Right ventricle myocardium superior (tissue), 1 donor: ENCODE measurements at regions not wholly inside any gene's neighbourhood (a gene's known extent, or its start where the extent isn't known, plus 50 kb on each side); places are given as distances from the start of the nearest gene placed in this dataset.

Source experiments
- ATAC-seq: fragments of 200-7000 bp; cut with Tn5 transposase; one replicate; pipeline ENCODE4 v1.9.1; 2020; ENCODE audit warnings: mild to moderate bottlenecking; ENCODE audit not compliant: poor library complexity
- DNase-seq: peaks from one replicate; pipeline ENCODE4 v3.0.0-alpha.2; 2020
- intact Hi-C: fragments of 100-400 bp; cut with DNase I; formaldehyde crosslinking; loops from one replicate; pipeline ENCODE4 v1.11.2; 2022
- donor health status: DM: no; HTN: yes; CAD: no; lungs with severe emphysema.

DNA sequence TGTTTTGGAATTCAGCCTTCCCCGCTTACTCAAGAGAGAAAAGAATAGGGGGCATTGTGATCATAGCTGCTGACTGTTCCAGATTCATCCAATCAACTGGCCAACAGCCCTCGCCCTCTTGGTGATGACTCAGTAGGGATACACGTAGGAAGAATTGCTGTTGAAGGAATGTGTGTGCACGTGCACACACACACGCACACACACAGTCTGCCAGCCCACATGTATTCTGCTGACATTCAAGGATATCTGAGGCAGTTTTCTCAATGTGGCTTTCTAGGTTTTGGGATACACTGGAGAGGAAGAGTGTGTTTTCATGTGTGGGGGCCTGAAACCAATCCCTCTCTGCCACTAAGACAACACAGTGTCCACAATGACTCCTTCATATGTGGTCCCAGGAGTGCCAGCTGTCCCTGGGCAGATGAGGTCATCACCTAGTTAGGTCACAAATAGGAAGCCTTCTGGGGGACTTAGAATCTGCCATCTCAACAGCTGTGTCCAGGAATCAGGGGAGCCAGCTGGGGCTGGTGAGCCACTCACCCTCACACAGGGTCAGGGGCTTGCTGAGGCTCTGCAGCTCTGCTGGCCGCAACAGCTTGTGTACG lies 352.6 kb downstream of the SS18 start:
- no peak for ATAC-seq
- intact Hi-C loops = no loop called here
- no peak for DNase-seq

DNA sequence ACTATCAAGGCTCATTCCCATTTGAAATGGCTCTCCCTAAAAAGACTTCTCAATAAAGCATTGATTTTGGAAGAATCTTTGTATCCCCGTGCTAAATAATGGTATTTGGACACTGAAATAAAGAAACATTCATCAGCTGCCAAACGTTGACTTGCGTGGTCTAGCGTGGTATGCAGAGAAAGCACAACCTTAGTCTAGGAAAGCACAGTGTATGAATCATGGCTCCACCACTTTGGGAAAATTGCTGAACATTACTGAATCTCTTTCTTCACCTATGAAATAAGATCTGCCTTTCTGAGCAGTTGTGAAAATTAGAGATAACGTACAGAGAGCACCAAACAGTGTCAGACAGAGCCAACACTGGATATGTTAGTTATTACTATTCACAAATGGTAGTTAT lies 353.9 kb downstream of the SS18 start:
- intact Hi-C loops = no loop called here
- no peak for ATAC-seq

GRCh38 chr18:25735459-25735858 lies 355.0 kb downstream of the SS18 start:
- intact Hi-C loops = no loop called here
- ATAC-seq = no peak

More for the DNA sequence above, 353.9 kb downstream of the SS18 start:
- DNase-seq = no peak

GRCh38 chr18:25734336-25734735 lies 356.1 kb downstream of the SS18 start:
- no peak for ATAC-seq
- intact Hi-C loops = no loop called here
- DNase-seq = no peak

More at GRCh38 chr18:25735459-25735858, 355.0 kb downstream of the SS18 start:
- no peak for DNase-seq

- intact Hi-C loops = no loop called here
- ATAC-seq (no peak), DNase-seq (no peak)
Observed at GRCh38 chr18:25732862-25733261, 357.6 kb downstream of the SS18 start.

DNA sequence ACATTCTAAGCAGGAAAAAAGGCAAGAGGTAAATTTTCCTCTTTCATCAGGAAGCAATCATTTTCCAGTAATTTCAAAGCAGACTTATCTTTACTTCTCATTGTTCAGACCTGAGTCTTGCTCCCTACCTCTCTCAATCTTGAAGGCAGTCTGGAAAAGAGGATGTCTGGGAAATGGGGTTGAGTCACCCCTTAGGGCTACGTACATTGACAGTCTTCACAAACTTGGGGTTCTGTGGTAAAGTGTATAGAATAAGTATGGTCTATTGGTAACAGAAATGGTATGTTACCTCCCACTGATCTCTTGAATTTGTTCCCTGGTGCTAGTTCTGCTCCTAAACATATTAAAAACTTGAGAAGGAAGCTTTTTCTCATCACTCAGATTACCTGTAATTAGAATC lies 361.3 kb downstream of the SS18 start:
- DNase-seq (no peak), ATAC-seq (no peak)
- intact Hi-C loops = no loop called here

- intact Hi-C loops = no loop called here
Observed at GRCh38 chr18:25727281-25727985, 363.0 kb downstream of the SS18 start.

GRCh38 chr18:25726298-25726697 lies 364.1 kb downstream of the SS18 start:
- no peak for ATAC-seq
- no peak for DNase-seq
- intact Hi-C loops = no loop called here

More at GRCh38 chr18:25727281-25727985, 363.0 kb downstream of the SS18 start:
- DNase-seq = no peak
- ATAC-seq = no peak

- intact Hi-C loops = no loop called here
- DNase-seq = no peak
- ATAC-seq = no peak
Observed at GRCh38 chr18:25725501-25725900, 364.9 kb downstream of the SS18 start.

DNA sequence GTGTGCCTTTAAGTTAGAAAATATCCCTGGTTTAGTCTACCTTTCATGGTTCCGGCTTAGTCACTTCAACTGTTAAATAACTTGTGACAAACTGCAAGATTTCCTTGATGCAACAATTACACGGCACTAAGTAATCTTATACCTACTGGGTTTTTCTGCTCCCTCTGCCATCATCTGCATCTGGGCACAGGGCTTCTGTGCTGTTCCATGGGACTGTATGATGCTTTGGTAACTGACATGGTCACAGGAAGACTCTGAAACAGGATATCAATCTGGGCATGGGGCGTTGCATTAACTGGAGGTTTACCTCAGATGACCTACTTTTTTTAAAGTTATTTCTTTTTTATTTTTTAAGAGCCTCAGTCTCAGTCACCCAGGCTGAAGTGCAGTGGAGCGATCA lies 365.4 kb downstream of the SS18 start:
- ATAC-seq = no peak
- no peak for DNase-seq
- intact Hi-C loops = no loop called here

DNA sequence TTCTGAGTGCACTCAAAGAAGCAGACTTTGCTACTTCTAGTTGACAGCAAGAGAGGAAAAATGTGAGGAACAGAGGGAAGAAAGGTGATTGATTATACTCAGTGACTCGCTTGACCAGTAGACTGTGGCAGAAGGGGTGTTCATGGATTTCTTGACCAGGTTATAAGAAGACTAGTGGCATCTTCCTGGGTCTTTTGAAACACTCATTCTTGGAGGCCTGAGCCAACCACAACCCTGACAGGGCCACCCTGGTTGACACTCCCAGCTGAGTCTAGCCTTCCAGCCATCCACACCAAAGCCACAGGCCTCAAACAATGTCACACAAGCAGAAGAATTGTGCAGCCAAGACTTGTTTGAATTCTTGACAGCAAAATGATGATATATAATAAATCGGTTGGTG lies 366.3 kb downstream of the SS18 start:
- ATAC-seq (no peak), DNase-seq (no peak)
- intact Hi-C loops = no loop called here

GRCh38 chr18:25713103-25713502 lies 361.1 kb upstream of the ZNF521 start:
- ATAC-seq (no peak), DNase-seq (no peak)
- intact Hi-C loops = no loop called here

GRCh38 chr18:25710981-25711380 lies 359.0 kb upstream of the ZNF521 start:
- intact Hi-C loops = no loop called here
- ATAC-seq = no peak
- DNase-seq = no peak

DNA sequence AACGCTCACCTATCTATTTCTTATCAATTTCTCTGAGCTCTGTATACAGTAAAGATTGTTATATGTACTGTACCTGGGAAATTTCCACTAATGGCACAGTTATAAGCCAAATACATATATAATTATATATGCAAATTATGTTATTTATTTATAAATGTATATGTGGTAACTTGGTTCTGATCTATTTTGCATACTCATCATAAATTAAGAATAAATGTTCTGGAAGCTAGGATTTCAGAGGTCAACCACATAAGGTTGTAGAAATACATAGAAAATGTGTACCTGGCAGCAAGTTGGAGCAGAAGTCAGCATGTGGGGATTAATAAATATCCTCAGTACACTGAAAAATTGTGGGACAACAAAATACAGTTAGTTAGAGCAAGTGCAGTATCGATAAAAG lies 353.7 kb upstream of the ZNF521 start:
- ATAC-seq = no peak
- no peak for DNase-seq
- intact Hi-C loops = no loop called here

DNA sequence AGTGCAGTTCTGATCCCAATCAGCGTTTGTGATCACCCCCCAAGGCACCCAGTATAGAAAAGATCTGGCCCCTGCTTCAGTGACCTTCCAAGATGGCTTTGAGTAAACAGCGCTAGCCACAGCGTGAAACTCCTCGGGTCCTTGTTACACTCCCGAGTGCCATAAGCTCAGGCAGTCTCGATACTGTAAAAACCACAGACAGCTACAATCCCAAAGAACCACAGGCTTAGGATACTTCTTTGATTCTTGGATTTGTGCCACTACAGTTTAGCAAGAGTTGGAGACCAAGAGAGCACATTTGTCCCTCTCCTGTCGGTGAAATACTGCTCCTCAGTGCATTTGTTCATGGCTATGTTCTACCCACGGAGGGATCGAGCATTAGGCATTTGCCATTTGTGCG lies 352.5 kb upstream of the ZNF521 start:
- ATAC-seq = no peak
- intact Hi-C loops = no loop called here
- DNase-seq = no peak

DNA sequence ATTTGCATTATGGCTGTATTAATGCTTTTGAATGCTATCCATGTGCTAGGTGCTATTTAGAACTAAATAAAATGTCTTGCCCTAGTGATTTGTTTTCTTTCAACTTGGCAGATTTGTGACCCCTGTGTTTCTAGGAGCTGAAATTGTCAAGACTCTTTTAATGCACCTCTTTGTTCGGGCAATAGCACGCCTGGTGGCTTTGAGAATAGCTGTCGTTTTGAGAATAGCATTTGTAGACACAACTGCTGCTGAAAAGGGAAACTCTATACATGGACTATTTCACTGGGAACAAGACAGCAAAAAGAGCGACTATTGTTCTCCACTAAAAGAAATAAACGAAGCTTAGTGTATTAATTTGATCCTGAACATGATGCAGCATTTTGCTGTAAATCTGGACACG lies 352.1 kb upstream of the ZNF521 start:
- DNase-seq (no peak), ATAC-seq (no peak)
- intact Hi-C loops = no loop called here

- intact Hi-C loops = no loop called here
Observed at GRCh38 chr18:25701821-25702220, 349.9 kb upstream of the ZNF521 start.

DNA sequence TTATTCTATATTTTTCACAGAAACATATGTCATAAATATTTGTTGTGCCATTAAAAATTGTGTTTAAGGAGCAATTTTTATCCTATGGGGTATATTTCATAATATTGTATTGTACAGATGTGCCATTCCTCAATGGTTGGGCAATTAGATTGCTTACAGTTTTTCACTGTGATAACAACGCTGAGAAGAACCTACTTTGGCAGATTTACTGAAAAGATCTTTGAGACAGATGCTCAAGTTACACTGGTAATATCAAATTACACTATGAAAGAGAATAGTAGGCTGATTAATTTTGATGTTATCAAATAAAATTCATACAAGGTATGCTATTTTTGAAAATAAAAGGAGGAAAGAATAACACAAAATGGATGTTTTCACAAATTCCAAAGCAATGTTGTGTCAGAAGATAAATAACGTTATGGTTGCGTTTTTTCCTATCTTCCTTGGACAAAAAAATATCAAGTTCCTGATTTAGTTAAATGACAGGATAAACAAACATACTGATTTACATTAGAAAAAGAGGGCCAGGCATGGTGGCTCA lies 335.1 kb upstream of the ZNF521 start:
- intact Hi-C loops = no loop called here
- DNase-seq (no peak), ATAC-seq (no peak)

More at GRCh38 chr18:25701821-25702220, 349.9 kb upstream of the ZNF521 start:
- ATAC-seq = no peak
- DNase-seq = no peak

DNA sequence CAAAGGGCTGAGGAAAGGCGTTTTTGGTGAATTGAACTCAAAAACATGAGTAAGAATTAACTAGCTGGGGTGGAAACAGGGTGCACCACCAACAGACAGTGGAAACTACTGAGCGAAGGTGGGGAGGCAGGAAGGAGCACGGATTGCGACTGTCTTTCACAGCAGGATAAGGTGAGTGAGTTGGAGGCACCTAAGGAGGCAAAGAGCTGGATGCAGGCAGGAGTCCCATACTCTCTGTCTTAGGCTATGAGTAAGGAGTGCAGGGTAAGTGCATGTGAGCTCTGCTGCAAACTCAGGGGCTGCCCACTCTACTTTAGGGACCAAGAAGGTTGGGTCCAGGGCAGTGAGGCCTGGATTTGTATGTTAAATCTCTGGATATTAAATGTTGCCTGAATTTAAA lies 333.1 kb upstream of the ZNF521 start:
- intact Hi-C loops = no loop called here
- no peak for ATAC-seq
- no peak for DNase-seq

GRCh38 chr18:25679491-25679890 lies 327.5 kb upstream of the ZNF521 start:
- ATAC-seq (no peak), DNase-seq (no peak)
- intact Hi-C loops = no loop called here
